Stomach (tissue), 8 donors: ENCODE measurements at regions not wholly inside any gene's neighbourhood (a gene's known extent, or its start where the extent isn't known, plus 50 kb on each side); places are given as distances from the start of the nearest gene placed in this dataset.

Source experiments
- DNase-seq, 2 donors: peaks; one replicate each; pipeline versions ENCODE4 v3.0.0 to v3.0.0-alpha.2; 2013 to 2019
- H3K27ac ChIP-seq, 5 donors: fragments of 200-600 bp in 4 of 5; sonication (generic) in 4 of 5; one replicate each; pipeline ENCODE4 v1.5.1; 2013 to 2019; ENCODE audit warnings: mild to moderate bottlenecking in 1 of 5, moderate library complexity in 1 of 5
- H3K27me3 ChIP-seq, 3 donors: fragments of 200-600 bp; sonication (generic); one replicate each; pipeline ENCODE4 v1.5.1; 2017 to 2019; ENCODE audit warnings: mixed run types in 1 of 3
- H3K36me3 ChIP-seq, 4 donors: fragments of 200-600 bp; sonication (generic); 1 replicate in 3 of 4; 2 replicates in 1 of 4; pipeline ENCODE4 v1.5.1; 2016 to 2019
- H3K4me1 ChIP-seq, 4 donors: fragments of 200-600 bp; sonication (generic); one replicate each; pipeline ENCODE4 v1.5.1; 2016 to 2019
- H3K4me3 ChIP-seq, 4 donors: fragments of 200-600 bp; sonication (generic) in 3 of 4; one replicate each; pipeline ENCODE4 v1.5.1; 2016 to 2019; ENCODE audit warnings: mild to moderate bottlenecking in 1 of 4
- H3K9me3 ChIP-seq, 4 donors: fragments of 200-600 bp; sonication (generic); one replicate each; pipeline ENCODE4 v1.5.1; 2016 to 2019
- CTCF ChIP-seq, 7 experiments: fragments of 450-650 bp in 4 of 7; fragments of 200-600 bp in 3 of 7; sonication (generic) in 3 of 7; IDR thresholded peaks; one replicate each; pipeline ENCODE4 v1.5.1; 2016 to 2019; ENCODE audit warnings: antibody characterized with exemption in 7 of 7, control low read depth in 2 of 7, mild to moderate bottlenecking in 1 of 7
- EP300 ChIP-seq: sonication (generic); formaldehyde crosslinking; IDR thresholded peaks from one replicate; pipeline ENCODE4 v1.6.1; 2017; ENCODE audit warnings: antibody characterized with exemption
- POLR2A ChIP-seq, 4 donors: fragments of 450-650 bp; IDR thresholded peaks; one replicate each; pipeline ENCODE4 v1.6.1; 2016; ENCODE audit warnings: antibody characterized with exemption in 4 of 4, control low read depth in 2 of 4, mild to moderate bottlenecking in 1 of 4, moderate library complexity in 1 of 4
- POLR2AphosphoS5 ChIP-seq, 3 donors: sonication (generic); formaldehyde crosslinking; IDR thresholded peaks; one replicate each; pipeline ENCODE4 v1.6.1; 2016; ENCODE audit warnings: antibody characterized with exemption in 3 of 3
- WGBS, 5 donors: extraction: QIAGEN DNeasy Blood & Tissue Kit in 3 of 5; methylation state at CpG; one replicate each; pipeline versions ENCODE4 v1.1.5 to v1.1.7; 2013 to 2018; 5-methylcytosine and 5-hydroxymethylcytosine counted together
- intact Hi-C: fragments of 100-400 bp; cut with DNase I; formaldehyde crosslinking; loops from one replicate; pipeline ENCODE4 v1.15.1; 2023; ENCODE audit warnings: low total_unique reads
- donor health status: healthy with polysubstance abuse.
- donor health status: Bipolar disorder and iron deficiency.
- donor health status: healthy.

- H3K9me3 ChIP-seq, result no peaks in the 10 kb centered on the region
- H3K4me1 ChIP-seq, result no peaks in the 10 kb centered on the region
- H3K36me3 ChIP-seq, result no peaks in the 10 kb centered on the region
- no peak for DNase-seq
- H3K4me3 ChIP-seq, result no peak overlapping the region
- no peaks in the 10 kb centered on the region for H3K27me3 ChIP-seq
- TF ChIP-seq CTCF (IDR thresholded peaks at IDR 0.05) (no peak), POLR2AphosphoS5 (IDR thresholded peaks at IDR 0.05) (no peak), EP300 (no peak), POLR2A (IDR thresholded peaks at IDR 0.05) (no peak)
- WGBS, 5 donors, result 76 to 93% (median 88%) methylated on average over 2 of the region's 2 CpGs
- no peak overlapping the region for H3K27ac ChIP-seq
- intact Hi-C loops, result no loop called here
Measured at GRCh38 chr18:38886235-38886634, 1320.6 kb upstream of the CELF4 start.

GRCh38 chr18:38884050-38884449 is 1318.5 kb upstream of the CELF4 start:
- no peak for DNase-seq
- H3K4me1 ChIP-seq, result no peaks in the 10 kb centered on the region
- no peaks in the 10 kb centered on the region for H3K27me3 ChIP-seq
- intact Hi-C loops, result no loop called here
- no peaks in the 10 kb centered on the region for H3K36me3 ChIP-seq
- 68 to 83% (median 74%) methylated on average over 2 of the region's 2 CpGs for WGBS, 5 donors
- H3K4me3 ChIP-seq, result no peak overlapping the region
- TF ChIP-seq POLR2A (IDR thresholded peaks at IDR 0.05), result no peak
- TF ChIP-seq CTCF (IDR thresholded peaks at IDR 0.05), result no peak
- no peak for TF ChIP-seq EP300
- no peaks in the 10 kb centered on the region for H3K9me3 ChIP-seq
- no peak overlapping the region for H3K27ac ChIP-seq

- no peak overlapping the region for H3K4me3 ChIP-seq
- TF ChIP-seq EP300 (no peak), CTCF (IDR thresholded peaks at IDR 0.05) (no peak), POLR2AphosphoS5 (IDR thresholded peaks at IDR 0.05) (no peak), POLR2A (IDR thresholded peaks at IDR 0.05) (no peak)
- no peaks in the 10 kb centered on the region for H3K27me3 ChIP-seq
- intact Hi-C loops, result no loop called here
- H3K9me3 ChIP-seq, result no peaks in the 10 kb centered on the region
- no peaks in the 10 kb centered on the region for H3K4me1 ChIP-seq
- no peaks in the 10 kb centered on the region for H3K36me3 ChIP-seq
- DNase-seq, result peak in 1 of 2 donors; percentile 13
- no peak overlapping the region for H3K27ac ChIP-seq
- WGBS, 5 donors, result 64 to 87% (median 81%) methylated on average over 4 of the region's 4 CpGs
Measured at GRCh38 chr18:38883111-38883510, 1317.5 kb upstream of the CELF4 start.

- H3K4me3 ChIP-seq, result no peak overlapping the region
- intact Hi-C loops, result no loop called here
- H3K27ac ChIP-seq, result no peak overlapping the region
- WGBS, 5 donors, result 55 to 73% (median 69%) methylated on average over 1 of the region's 1 CpG
- no peak for TF ChIP-seq POLR2A (IDR thresholded peaks at IDR 0.05)
- no peak for TF ChIP-seq EP300
- no peak for TF ChIP-seq POLR2AphosphoS5 (IDR thresholded peaks at IDR 0.05)
- TF ChIP-seq CTCF (IDR thresholded peaks at IDR 0.05), result no peak
- no peaks in the 10 kb centered on the region for H3K36me3 ChIP-seq
- no peak for DNase-seq
- H3K27me3 ChIP-seq, result no peaks in the 10 kb centered on the region
- H3K9me3 ChIP-seq, result no peaks in the 10 kb centered on the region
- H3K4me1 ChIP-seq, result no peaks in the 10 kb centered on the region
Measured at GRCh38 chr18:38879871-38880270, 1314.3 kb upstream of the CELF4 start.
